Keratinocyte (primary cell): ENCODE measurements at regions not wholly inside any gene's neighbourhood (a gene's known extent, or its start where the extent isn't known, plus 50 kb on each side); places are given as distances from the start of the nearest gene placed in this dataset.

ENCODE experiments used
- DNase-seq: peaks from one replicate; pipeline ENCODE4 v3.0.0-alpha.2; 2011; ENCODE audit warnings: low read depth, missing footprints, low spot score
- FAIRE-seq: peaks from 2 replicates; lab custom pipeline; 2011; peaks lifted over from hg19 to GRCh38; lab: Jason Lieb, UNC
- H2AFZ ChIP-seq: 2 replicates; pipeline ENCODE4 v1.6.0; 2012; ENCODE audit warnings: low read length, control low read depth, inconsistent platforms; ENCODE audit not compliant: control insufficient read depth
- H3K27ac ChIP-seq: 2 replicates; pipeline ENCODE4 v1.5.1; 2011; ENCODE audit warnings: low read length; ENCODE audit not compliant: control insufficient read depth, insufficient read depth
- H3K27me3 ChIP-seq: 3 replicates; pipeline ENCODE4 v1.6.0; 2011; ENCODE audit warnings: low read length; ENCODE audit not compliant: control insufficient read depth, insufficient read depth; ENCODE audit errors: extremely low read depth
- H3K36me3 ChIP-seq, 2 experiments: 2 replicates in 1 of 2; 3 replicates in 1 of 2; pipeline ENCODE4 v1.5.1; 2011; ENCODE audit warnings: low read length in 2 of 2, mild to moderate bottlenecking in 1 of 2; ENCODE audit not compliant: control insufficient read depth in 2 of 2, insufficient read depth in 2 of 2; ENCODE audit errors: extremely low read depth in 1 of 2
- H3K4me1 ChIP-seq: 3 replicates; pipeline ENCODE4 v1.5.1; 2011; ENCODE audit warnings: low read length; ENCODE audit not compliant: control insufficient read depth, insufficient read depth; ENCODE audit errors: extremely low read depth
- H3K4me2 ChIP-seq: 3 replicates; pipeline ENCODE4 v1.6.0; 2011; ENCODE audit warnings: low read depth, low read length; ENCODE audit not compliant: control insufficient read depth, insufficient read depth; ENCODE audit errors: extremely low read depth
- H3K4me3 ChIP-seq, 3 experiments: fragments of 200-600 bp in 1 of 3; sonication (generic) in 1 of 3; 2 replicates in 2 of 3; 3 replicates in 1 of 3; pipeline ENCODE4 v1.5.1; 2011 to 2016; ENCODE audit warnings: low read length in 3 of 3, mild to moderate bottlenecking in 3 of 3, control low read depth in 2 of 3, inconsistent platforms in 1 of 3, low read depth in 1 of 3, mixed read lengths in 1 of 3, mixed run types in 1 of 3, moderate library complexity in 1 of 3; ENCODE audit not compliant: control insufficient read depth in 2 of 3, insufficient read depth in 2 of 3; ENCODE audit errors: extremely low read depth in 1 of 3
- H3K79me2 ChIP-seq: 2 replicates; pipeline ENCODE4 v1.6.0; 2012; ENCODE audit warnings: low read length; ENCODE audit not compliant: control insufficient read depth, insufficient read depth
- H3K9ac ChIP-seq: 3 replicates; pipeline ENCODE4 v1.6.0; 2011; ENCODE audit warnings: low read length; ENCODE audit not compliant: control insufficient read depth, insufficient read depth; ENCODE audit errors: extremely low read depth
- H3K9me1 ChIP-seq: 3 replicates; pipeline ENCODE4 v1.6.0; 2011; ENCODE audit warnings: low read length; ENCODE audit not compliant: control insufficient read depth, insufficient read depth; ENCODE audit errors: extremely low read depth
- H3K9me3 ChIP-seq: 2 replicates; pipeline ENCODE4 v1.5.1; 2012; ENCODE audit warnings: low read depth, low read length; ENCODE audit not compliant: control insufficient read depth
- H4K20me1 ChIP-seq: 3 replicates; pipeline ENCODE4 v1.6.0; 2011; ENCODE audit warnings: low read length; ENCODE audit not compliant: control insufficient read depth, insufficient read depth; ENCODE audit errors: extremely low read depth
- EZH2 ChIP-seq: IDR thresholded peaks from one replicate; pipeline ENCODE4 v1.6.1; 2012; ENCODE audit warnings: inconsistent platforms, mild to moderate bottlenecking, low read length, moderate library complexity
- dilution Hi-C: fragments of 300-500 bp; cut with MboI; formaldehyde crosslinking; loops from one replicate; pipeline ENCODE4 v1.7.0; 2020; ENCODE audit warnings: low sequenced_read_pairs; ENCODE audit not compliant: extremely low pct_ligation_motif_present
- TF ChIP-seq, protein P1 (sequence below), 3 experiments: IDR thresholded peaks in 1 of 3; conservative IDR thresholded peaks in 1 of 3; optimal IDR thresholded peaks in 1 of 3; 2 replicates in 2 of 3; 3 replicates in 1 of 3; pipeline versions ENCODE3 to v1.5.1; 2011; ENCODE audit warnings: low read length in 3 of 3, mild to moderate bottlenecking in 3 of 3, moderate library complexity in 2 of 3, control low read depth in 1 of 3, inconsistent platforms in 1 of 3; ENCODE audit not compliant: insufficient read depth in 2 of 3; ENCODE audit errors: extremely low read depth in 1 of 3

DNA sequence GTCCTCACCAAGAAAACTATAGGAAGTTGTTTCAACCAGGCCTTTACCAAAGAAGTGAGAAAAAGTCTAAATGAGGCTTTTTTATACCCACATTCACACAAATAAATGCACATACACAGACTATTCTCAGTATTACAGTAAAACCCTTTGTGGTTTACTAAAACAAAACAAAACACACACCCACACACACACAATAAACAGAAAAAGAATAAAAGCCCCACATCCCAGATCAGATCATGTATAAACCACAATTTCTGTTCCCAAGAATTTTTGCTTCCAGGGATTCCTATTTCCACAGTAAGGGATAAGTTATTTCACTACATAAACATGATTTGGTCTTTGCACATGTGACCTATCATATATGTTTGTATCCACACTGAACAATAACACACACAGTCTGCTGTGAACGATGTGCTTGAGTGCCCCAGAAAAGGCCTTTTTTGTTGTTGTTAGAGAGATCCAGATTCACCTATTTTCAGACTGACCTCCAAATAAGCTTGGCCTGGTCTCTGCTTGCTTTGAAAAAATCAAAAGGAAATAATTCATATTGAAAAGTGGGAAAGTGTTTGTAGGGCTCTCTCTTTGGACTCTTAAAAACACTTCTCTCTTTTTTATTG lies 283.4 kb upstream of the ATP11B start:
- no peaks in the 10 kb centered on the region for H3K36me3 ChIP-seq
- dilution Hi-C loops = no loop called here
- H3K27me3 ChIP-seq = no peaks in the 10 kb centered on the region
- TF ChIP-seq, protein P1, sequence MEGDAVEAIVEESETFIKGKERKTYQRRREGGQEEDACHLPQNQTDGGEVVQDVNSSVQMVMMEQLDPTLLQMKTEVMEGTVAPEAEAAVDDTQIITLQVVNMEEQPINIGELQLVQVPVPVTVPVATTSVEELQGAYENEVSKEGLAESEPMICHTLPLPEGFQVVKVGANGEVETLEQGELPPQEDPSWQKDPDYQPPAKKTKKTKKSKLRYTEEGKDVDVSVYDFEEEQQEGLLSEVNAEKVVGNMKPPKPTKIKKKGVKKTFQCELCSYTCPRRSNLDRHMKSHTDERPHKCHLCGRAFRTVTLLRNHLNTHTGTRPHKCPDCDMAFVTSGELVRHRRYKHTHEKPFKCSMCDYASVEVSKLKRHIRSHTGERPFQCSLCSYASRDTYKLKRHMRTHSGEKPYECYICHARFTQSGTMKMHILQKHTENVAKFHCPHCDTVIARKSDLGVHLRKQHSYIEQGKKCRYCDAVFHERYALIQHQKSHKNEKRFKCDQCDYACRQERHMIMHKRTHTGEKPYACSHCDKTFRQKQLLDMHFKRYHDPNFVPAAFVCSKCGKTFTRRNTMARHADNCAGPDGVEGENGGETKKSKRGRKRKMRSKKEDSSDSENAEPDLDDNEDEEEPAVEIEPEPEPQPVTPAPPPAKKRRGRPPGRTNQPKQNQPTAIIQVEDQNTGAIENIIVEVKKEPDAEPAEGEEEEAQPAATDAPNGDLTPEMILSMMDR (optimal IDR thresholded peaks at IDR 0.05 in 1 of 3, IDR thresholded peaks at IDR 0.05 in 1 of 3, conservative IDR thresholded peaks at IDR 0.05 in 1 of 3; ENCODE audit: extremely low read depth in 1 of 3, insufficient read depth in 2 of 3, low read length in 3 of 3) = no peak
- no peak for TF ChIP-seq EZH2
- H3K9me3 ChIP-seq = no peaks in the 10 kb centered on the region
- no peak for FAIRE-seq
- H3K79me2 ChIP-seq = no peaks in the 10 kb centered on the region
- H2AFZ ChIP-seq = no peak overlapping the region
- H3K4me3 ChIP-seq = no peak overlapping the region
- H3K9me1 ChIP-seq = no peaks in the 10 kb centered on the region
- DNase-seq = no peak
- H3K4me2 ChIP-seq = no peak overlapping the region
- no peak overlapping the region for H3K9ac ChIP-seq
- no peaks in the 10 kb centered on the region for H3K4me1 ChIP-seq
- H3K27ac ChIP-seq = no peak overlapping the region
- no peaks in the 10 kb centered on the region for H4K20me1 ChIP-seq

- H3K4me1 ChIP-seq = no peaks in the 10 kb centered on the region
- no peaks in the 10 kb centered on the region for H3K9me1 ChIP-seq
- FAIRE-seq = no peak
- H2AFZ ChIP-seq = no peak overlapping the region
- H3K27ac ChIP-seq = no peak overlapping the region
- H3K4me2 ChIP-seq = no peak overlapping the region
- no peaks in the 10 kb centered on the region for H3K36me3 ChIP-seq
- no peak overlapping the region for H3K9ac ChIP-seq
- TF ChIP-seq, protein P1 (optimal IDR thresholded peaks at IDR 0.05 in 1 of 3, IDR thresholded peaks at IDR 0.05 in 1 of 3, conservative IDR thresholded peaks at IDR 0.05 in 1 of 3; ENCODE audit: extremely low read depth in 1 of 3, insufficient read depth in 2 of 3, low read length in 3 of 3) = no peak
- TF ChIP-seq EZH2 = no peak
- no peaks in the 10 kb centered on the region for H3K27me3 ChIP-seq
- no peaks in the 10 kb centered on the region for H4K20me1 ChIP-seq
- no peak for DNase-seq
- H3K9me3 ChIP-seq = no peaks in the 10 kb centered on the region
- H3K79me2 ChIP-seq = no peaks in the 10 kb centered on the region
- dilution Hi-C loops = no loop called here
- no peak overlapping the region for H3K4me3 ChIP-seq
These were observed 278.9 kb upstream of the ATP11B start for GRCh38 chr3:182514236-182514964.
